GM12892 (cell line): ENCODE measurements at regions not wholly inside any gene's neighbourhood (a gene's known extent, or its start where the extent isn't known, plus 50 kb on each side); places are given as distances from the start of the nearest gene placed in this dataset.
"Not testable (repeated sequence)": the region's sequence is repeated elsewhere in the genome, so short reads cannot be mapped to it uniquely, and the experiment has no call there.

ENCODE experiments used
- DNase-seq: peaks from one replicate; pipeline ENCODE4 v3.0.0; 2011; ENCODE audit not compliant: insufficient read length
- FAIRE-seq: peaks from 2 replicates; lab custom pipeline; 2011; peaks lifted over from hg19 to GRCh38; lab: Jason Lieb, UNC
- POLR2A ChIP-seq: IDR thresholded peaks from 2 replicates; pipeline ENCODE4 v1.6.1; 2011; ENCODE audit warnings: low read depth, low read length, control low read depth
- POLR2AphosphoS5 ChIP-seq: IDR thresholded peaks from 2 replicates; pipeline ENCODE4 v1.6.1; 2011; ENCODE audit warnings: low read depth, low read length, control low read depth
- TAF1 ChIP-seq: IDR thresholded peaks from 2 replicates; pipeline ENCODE4 v1.6.1; 2011; ENCODE audit warnings: low read depth, mild to moderate bottlenecking, control low read depth, low read length, borderline replicate concordance

DNA sequence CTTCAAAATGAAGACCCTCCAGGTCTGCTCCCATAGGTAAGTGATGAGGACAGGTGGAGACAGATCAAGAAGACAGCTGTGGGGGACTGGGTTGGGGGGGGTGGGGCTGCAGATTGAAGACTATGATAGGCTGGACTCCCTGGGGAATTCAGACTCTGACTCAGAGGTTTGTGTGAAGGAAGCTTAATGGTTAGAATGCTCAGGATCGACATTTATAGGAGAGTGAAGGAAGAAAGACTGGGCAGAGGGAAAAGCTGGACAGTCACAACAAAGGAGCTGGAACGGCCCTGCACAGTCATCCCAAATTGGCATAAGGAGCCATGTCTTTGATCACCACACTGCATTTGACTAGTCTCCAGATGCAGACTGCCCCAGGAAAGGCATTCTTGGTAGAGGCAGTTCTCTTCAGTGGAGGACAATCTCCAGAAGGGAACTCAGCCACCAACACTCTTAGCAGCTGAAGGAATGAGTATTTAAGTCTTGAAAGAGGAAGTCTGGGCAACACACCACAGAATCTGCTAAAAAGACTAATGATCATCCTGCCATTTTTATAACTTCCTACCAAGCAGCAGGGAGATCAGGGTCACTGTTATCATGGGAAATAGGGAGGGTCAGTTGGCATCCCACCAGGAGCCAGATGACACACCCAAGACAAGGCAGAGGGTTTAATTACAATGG is 120.0 kb upstream of the ZC3H11B start:
- no peak for TF ChIP-seq POLR2A
- no peak for TF ChIP-seq POLR2AphosphoS5
- TF ChIP-seq TAF1, result no peak
- no peak for FAIRE-seq
- DNase-seq, result no peak

DNA sequence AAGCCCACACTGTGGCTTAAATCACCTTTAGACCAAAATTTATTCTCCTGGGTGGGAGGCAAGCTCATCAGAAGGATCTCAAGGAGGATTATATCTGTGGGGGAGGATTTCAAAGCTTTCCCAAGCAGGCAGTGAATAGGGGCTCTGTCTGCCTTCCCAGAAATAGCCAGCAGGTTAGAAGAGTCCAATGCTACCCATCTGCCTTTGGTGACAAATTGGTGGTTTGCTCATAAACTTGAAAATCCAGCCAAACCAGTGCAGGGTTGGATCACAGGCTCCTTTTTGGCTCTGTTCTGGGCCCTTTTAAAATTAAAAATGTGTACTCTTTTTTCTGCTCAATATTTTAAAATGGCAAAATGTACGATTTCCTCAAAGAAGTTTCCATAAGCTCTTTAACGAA is 118.9 kb upstream of the ZC3H11B start:
- FAIRE-seq (no peak), DNase-seq (no peak)
- no peak for TF ChIP-seq POLR2A
- no peak for TF ChIP-seq TAF1
- no peak for TF ChIP-seq POLR2AphosphoS5

- no peak for FAIRE-seq
Measured at GRCh38 chr1:219726480-219727272, 113.8 kb upstream of the ZC3H11B start.

GRCh38 chr1:219724440-219724839 is 111.5 kb upstream of the ZC3H11B start:
- no peak for DNase-seq
- no peak for TF ChIP-seq POLR2AphosphoS5
- TF ChIP-seq POLR2A, result no peak
- no peak for TF ChIP-seq TAF1
- no peak for FAIRE-seq

More at GRCh38 chr1:219726480-219727272, 113.8 kb upstream of the ZC3H11B start:
- no peak for TF ChIP-seq POLR2AphosphoS5
- TF ChIP-seq TAF1, result no peak
- no peak for TF ChIP-seq POLR2A
- no peak for DNase-seq

DNA sequence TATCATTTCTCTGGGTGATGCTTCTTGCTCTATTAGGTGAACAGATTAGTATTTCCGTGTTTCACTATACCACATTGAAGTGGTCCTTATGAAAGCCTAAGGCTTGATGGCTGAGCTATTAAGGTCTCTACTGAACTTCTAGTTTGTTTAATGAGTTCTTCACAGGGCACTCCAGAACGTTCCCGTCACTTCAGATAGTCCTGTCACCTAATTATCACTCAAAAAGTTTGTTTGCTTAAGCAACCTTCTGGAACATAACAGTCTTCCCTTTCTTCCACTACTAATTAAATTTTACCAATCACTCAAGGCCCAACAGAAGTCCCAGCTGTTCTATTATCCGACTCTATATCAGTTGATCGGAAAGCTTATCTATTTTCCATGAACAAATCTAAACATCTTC is 104.6 kb upstream of the ZC3H11B start:
- TF ChIP-seq TAF1 (no peak), POLR2A (no peak), POLR2AphosphoS5 (no peak)
- FAIRE-seq, result no peak
- DNase-seq, result no peak

DNA sequence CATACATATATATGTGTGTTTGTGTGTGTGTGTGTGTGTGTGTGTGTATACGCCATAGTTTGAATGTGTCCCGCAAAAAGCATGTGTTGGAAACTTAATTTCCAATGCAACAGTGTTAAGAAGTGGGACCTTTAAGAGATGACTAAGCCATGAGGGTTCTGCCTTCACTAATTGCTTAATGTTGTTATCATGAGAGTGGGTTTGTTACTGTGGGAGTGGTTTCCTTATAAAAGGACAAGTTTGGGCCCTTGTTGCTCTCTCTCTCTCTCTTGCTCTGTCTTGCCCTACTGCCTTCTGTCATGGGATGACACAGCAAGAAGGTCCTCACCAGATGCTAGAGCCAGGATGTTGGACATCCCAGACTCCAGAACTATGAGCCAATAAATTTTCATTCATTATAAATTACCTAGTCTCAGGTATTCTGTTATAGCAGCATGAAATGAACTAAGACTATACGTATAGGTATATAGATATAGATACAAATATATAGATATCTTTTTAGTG is 103.8 kb upstream of the ZC3H11B start:
- FAIRE-seq (no peak), DNase-seq (no peak)
- TF ChIP-seq TAF1 (no peak), POLR2AphosphoS5 (no peak), POLR2A (no peak)

- FAIRE-seq, result no peak
- no peak for TF ChIP-seq POLR2A
- no peak for TF ChIP-seq POLR2AphosphoS5
- TF ChIP-seq TAF1, result no peak
- no peak for DNase-seq
Measured at GRCh38 chr1:219713981-219714381, 101.1 kb upstream of the ZC3H11B start.

DNA sequence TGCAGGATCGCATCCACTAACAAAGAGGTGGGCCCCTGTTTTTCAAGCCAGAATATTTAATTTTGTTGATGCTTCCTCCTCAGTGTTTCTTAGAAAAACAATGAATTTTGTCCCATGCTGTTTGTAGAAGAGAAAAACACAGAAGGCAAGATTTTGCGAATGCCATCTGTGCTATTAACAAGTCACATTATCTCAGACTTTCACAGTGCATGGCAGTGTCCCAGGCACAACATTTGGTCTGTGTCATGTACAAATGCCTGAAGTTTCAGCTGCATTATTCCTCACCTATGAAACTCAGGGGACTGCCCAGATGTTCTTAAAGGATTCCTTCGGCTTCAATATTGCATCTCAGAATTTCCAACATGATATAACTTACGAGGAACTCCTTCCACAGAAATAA is 99.6 kb upstream of the ZC3H11B start:
- TF ChIP-seq POLR2AphosphoS5 (no peak), TAF1 (no peak), POLR2A (no peak)
- DNase-seq (no peak), FAIRE-seq (no peak)

GRCh38 chr1:219710529-219711194 is 97.8 kb upstream of the ZC3H11B start:
- no peak for TF ChIP-seq POLR2A
- no peak for TF ChIP-seq POLR2AphosphoS5
- TF ChIP-seq TAF1, result no peak
- DNase-seq (no peak), FAIRE-seq (no peak)

GRCh38 chr1:219708919-219709543 is 96.1 kb upstream of the ZC3H11B start:
- FAIRE-seq (no peak), DNase-seq (no peak)
- TF ChIP-seq POLR2AphosphoS5, result no peak
- no peak for TF ChIP-seq TAF1
- TF ChIP-seq POLR2A, result no peak

GRCh38 chr1:219707885-219708284 is 95.0 kb upstream of the ZC3H11B start:
- not testable (repeated sequence) for FAIRE-seq, DNase-seq

GRCh38 chr1:219704331-219704730 is 91.4 kb upstream of the ZC3H11B start:
- DNase-seq, FAIRE-seq: not testable (repeated sequence)
